ENCODE measurements at regions not wholly inside any gene's neighbourhood (a gene's known extent, or its start where the extent isn't known, plus 50 kb on each side); places are given as distances from the start of the nearest gene placed in this dataset.

DNA sequence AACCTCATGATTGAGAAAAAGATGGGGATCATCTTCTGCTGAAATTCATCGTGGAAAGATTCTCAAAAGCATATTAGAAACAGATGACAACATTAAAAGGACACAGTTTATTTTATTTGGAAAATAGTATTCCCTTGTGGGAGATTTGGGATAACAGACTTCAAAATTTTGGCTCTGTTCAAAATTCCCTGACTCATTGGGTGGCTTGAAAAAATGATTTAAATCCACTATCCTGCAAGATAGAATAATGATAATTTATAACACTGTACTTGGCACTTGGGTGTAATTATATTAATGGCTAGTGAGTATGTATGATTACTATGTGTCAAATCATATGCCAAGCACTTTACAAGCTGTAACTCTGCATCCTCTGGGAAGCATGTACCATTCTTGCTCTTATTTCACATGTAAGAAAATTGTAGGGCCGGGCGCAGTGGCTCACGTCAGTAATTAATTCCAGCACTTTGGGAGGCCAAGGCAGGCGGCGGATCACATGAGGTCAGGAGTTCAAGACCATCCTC lies 128.8 kb downstream of the LMNTD1 start:
- FAIRE-seq, result no peak
- Histone ChIP-seq H3K9ac (ENCODE audit: low read length in 3 of 3) (no peak overlapping the region), H3K9me3 (ENCODE audit: control insufficient read depth in 2 of 3, insufficient read depth in 1 of 3, low read length in 3 of 3) (no peaks in the 10 kb centered on the region), H3K27ac (ENCODE audit: low read depth in 2 of 2, low read length in 2 of 2) (no peak overlapping the region), H3K36me3 (ENCODE audit: control insufficient read depth in 2 of 3, insufficient read depth in 3 of 3, low read length in 3 of 3) (no peaks in the 10 kb centered on the region), H3K4me1 (ENCODE audit: control insufficient read depth in 2 of 3, insufficient read depth in 2 of 3, low read depth in 1 of 3, low read length in 3 of 3) (no peaks in the 10 kb centered on the region), H3K27me3 (ENCODE audit: control insufficient read depth, insufficient read depth, low read length) (no peaks in the 10 kb centered on the region), H3K4me3 (ENCODE audit: low read length in 3 of 3) (no peak overlapping the region)
- TF ChIP-seq, protein P1, sequence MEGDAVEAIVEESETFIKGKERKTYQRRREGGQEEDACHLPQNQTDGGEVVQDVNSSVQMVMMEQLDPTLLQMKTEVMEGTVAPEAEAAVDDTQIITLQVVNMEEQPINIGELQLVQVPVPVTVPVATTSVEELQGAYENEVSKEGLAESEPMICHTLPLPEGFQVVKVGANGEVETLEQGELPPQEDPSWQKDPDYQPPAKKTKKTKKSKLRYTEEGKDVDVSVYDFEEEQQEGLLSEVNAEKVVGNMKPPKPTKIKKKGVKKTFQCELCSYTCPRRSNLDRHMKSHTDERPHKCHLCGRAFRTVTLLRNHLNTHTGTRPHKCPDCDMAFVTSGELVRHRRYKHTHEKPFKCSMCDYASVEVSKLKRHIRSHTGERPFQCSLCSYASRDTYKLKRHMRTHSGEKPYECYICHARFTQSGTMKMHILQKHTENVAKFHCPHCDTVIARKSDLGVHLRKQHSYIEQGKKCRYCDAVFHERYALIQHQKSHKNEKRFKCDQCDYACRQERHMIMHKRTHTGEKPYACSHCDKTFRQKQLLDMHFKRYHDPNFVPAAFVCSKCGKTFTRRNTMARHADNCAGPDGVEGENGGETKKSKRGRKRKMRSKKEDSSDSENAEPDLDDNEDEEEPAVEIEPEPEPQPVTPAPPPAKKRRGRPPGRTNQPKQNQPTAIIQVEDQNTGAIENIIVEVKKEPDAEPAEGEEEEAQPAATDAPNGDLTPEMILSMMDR (IDR thresholded peaks at IDR 0.05; ENCODE audit: borderline replicate concordance, extremely low read depth, insufficient read depth), result no peak
- intact Hi-C loops (cut with DNase I), result no loop called here
- no peak for DNase-seq

- intact Hi-C loops (cut with DNase I), result no loop called here
- Histone ChIP-seq H3K27me3 (ENCODE audit: control insufficient read depth, insufficient read depth, low read length) (no peaks in the 10 kb centered on the region), H3K9me3 (ENCODE audit: control insufficient read depth in 2 of 3, insufficient read depth in 1 of 3, low read length in 3 of 3) (no peaks in the 10 kb centered on the region), H3K9ac (ENCODE audit: low read length in 3 of 3) (no peak overlapping the region), H3K36me3 (ENCODE audit: control insufficient read depth in 2 of 3, insufficient read depth in 3 of 3, low read length in 3 of 3) (no peaks in the 10 kb centered on the region), H3K27ac (ENCODE audit: low read depth in 2 of 2, low read length in 2 of 2) (no peak overlapping the region), H3K4me3 (ENCODE audit: low read length in 3 of 3) (no peak overlapping the region), H3K4me1 (ENCODE audit: control insufficient read depth in 2 of 3, insufficient read depth in 2 of 3, low read depth in 1 of 3, low read length in 3 of 3) (no peaks in the 10 kb centered on the region)
- FAIRE-seq, result no peak
- no peak for DNase-seq
- TF ChIP-seq, protein P1 (IDR thresholded peaks at IDR 0.05; ENCODE audit: borderline replicate concordance, extremely low read depth, insufficient read depth), result no peak
Observed at GRCh38 chr12:25423355-25424050, 129.6 kb downstream of the LMNTD1 start.

DNA sequence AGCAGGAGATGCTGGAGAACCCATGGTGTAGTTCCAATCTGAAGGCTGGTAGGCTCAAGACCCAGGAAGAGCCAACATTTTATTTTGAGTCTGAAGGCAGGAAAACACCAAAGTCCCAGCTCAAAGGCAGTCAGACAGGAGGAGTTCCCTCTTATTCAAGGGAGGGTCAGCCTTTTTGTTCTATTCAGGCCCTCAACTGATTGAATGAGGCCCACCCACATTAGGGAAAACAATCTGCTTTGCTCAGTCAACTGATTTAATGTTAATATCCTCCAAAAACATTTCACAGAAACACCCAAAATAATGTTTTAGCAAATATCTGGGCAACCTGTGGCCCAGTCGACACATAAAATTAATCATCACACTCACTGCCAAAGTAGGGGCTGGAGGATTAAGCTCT lies 130.8 kb downstream of the LMNTD1 start:
- intact Hi-C loops (cut with DNase I), result no loop called here
- DNase-seq (no peak), FAIRE-seq (no peak)
- TF ChIP-seq, protein P1 (IDR thresholded peaks at IDR 0.05; ENCODE audit: borderline replicate concordance, extremely low read depth, insufficient read depth), result no peak
- H3K9me3 ChIP-seq (ENCODE audit: control insufficient read depth in 2 of 3, insufficient read depth in 1 of 3, low read length in 3 of 3), result no peaks in the 10 kb centered on the region
- H3K36me3 ChIP-seq (ENCODE audit: control insufficient read depth in 2 of 3, insufficient read depth in 3 of 3, low read length in 3 of 3), result no peaks in the 10 kb centered on the region
- H3K4me3 ChIP-seq (ENCODE audit: low read length in 3 of 3), result no peak overlapping the region
- H3K27me3 ChIP-seq (ENCODE audit: control insufficient read depth, insufficient read depth, low read length), result no peaks in the 10 kb centered on the region
- no peak overlapping the region for H3K27ac ChIP-seq (ENCODE audit: low read depth in 2 of 2, low read length in 2 of 2)
- H3K4me1 ChIP-seq (ENCODE audit: control insufficient read depth in 2 of 3, insufficient read depth in 2 of 3, low read depth in 1 of 3, low read length in 3 of 3), result no peaks in the 10 kb centered on the region
- no peak overlapping the region for H3K9ac ChIP-seq (ENCODE audit: low read length in 3 of 3)
